GM12878 (cell line): ENCODE measurements at regions not wholly inside any gene's neighbourhood (a gene's known extent, or its start where the extent isn't known, plus 50 kb on each side); places are given as distances from the start of the nearest gene placed in this dataset.

ENCODE experiments used
- ATAC-seq: fragments of 200-7000 bp; cut with Tn5 transposase; 3 replicates; pipeline ENCODE4 v1.9.1; 2020; ENCODE audit warnings: mild to moderate bottlenecking, moderate library complexity
- BruUV-seq: library from RNA; stranded (reverse); fragments of 400-500 nt; replicated peaks from 2 replicates; lab custom pipeline; 2021; lab: Mats Ljungman, UMichigan
- CTCF ChIA-PET: fragments of 300-600 bp; sonication (Branson Sonifier 250); formaldehyde crosslinking; extraction: SDS; loops from one replicate; lab custom pipeline; 2021; ENCODE audit warnings: inconsistent platforms; lab: Yijun Ruan, JAX
- POLR2A ChIA-PET: fragments of 350-600 bp; formaldehyde crosslinking; extraction: SDS; loops from one replicate; lab custom pipeline; 2021; ENCODE audit warnings: inconsistent platforms; lab: Charles Lee
- RAD21 ChIA-PET: fragments of 300-600 bp; sonication (Branson Sonifier 250); formaldehyde crosslinking; loops from one replicate; lab custom pipeline; 2023; ENCODE audit warnings: antibody characterized with exemption; ENCODE audit not compliant: unreplicated experiment; lab: Charles Lee
- SMC1A ChIA-PET: fragments of 300-600 bp; sonication (Branson Sonifier 250); formaldehyde crosslinking; loops from one replicate; lab custom pipeline; 2023; ENCODE audit not compliant: unreplicated experiment, uncharacterized antibody; lab: Charles Lee
- DNase-seq: peaks from one replicate; pipeline ENCODE4 v3.0.0-alpha.2; 2011; ENCODE audit warnings: low read depth, low spot score
- FAIRE-seq: peaks from 3 replicates; lab custom pipeline; 2011; peaks lifted over from hg19 to GRCh38; lab: Jason Lieb, UNC
- H2AFZ ChIP-seq: 2 replicates; pipeline ENCODE4 v1.6.0; 2011; ENCODE audit warnings: low read depth, low read length, control low read depth; ENCODE audit not compliant: control insufficient read depth
- H3K27ac ChIP-seq: 2 replicates; pipeline ENCODE4 v1.5.1; 2011; ENCODE audit warnings: control low read depth; ENCODE audit not compliant: control insufficient read depth, insufficient read depth
- H3K27me3 ChIP-seq, 2 experiments: replicated peaks in 1 of 2; 2 replicates each; pipeline versions ENCODE4 v1.6.0 to v1.6.1; 2011; ENCODE audit warnings: low read length in 1 of 2; ENCODE audit not compliant: control insufficient read depth in 2 of 2, insufficient read depth in 2 of 2
- H3K36me3 ChIP-seq, 2 experiments: 2 replicates each; pipeline ENCODE4 v1.5.1; 2011; ENCODE audit warnings: low read length in 1 of 2; ENCODE audit not compliant: control insufficient read depth in 2 of 2, insufficient read depth in 2 of 2
- H3K4me1 ChIP-seq: 2 replicates; pipeline ENCODE4 v1.6.1; 2011; ENCODE audit warnings: mild to moderate bottlenecking, low read length, moderate library complexity, mixed read lengths; ENCODE audit not compliant: control insufficient read depth, insufficient read depth
- H3K4me2 ChIP-seq: 2 replicates; pipeline ENCODE4 v1.6.0; 2011; ENCODE audit warnings: control low read depth; ENCODE audit not compliant: control insufficient read depth, insufficient read depth
- H3K4me3 ChIP-seq: fragments of 200-600 bp; sonication (generic); 2 replicates; pipeline ENCODE4 v1.5.1; 2016
- H3K79me2 ChIP-seq: 2 replicates; pipeline ENCODE4 v1.6.0; 2011; ENCODE audit warnings: low read length; ENCODE audit not compliant: control insufficient read depth, insufficient read depth
- H3K9ac ChIP-seq: 2 replicates; pipeline ENCODE4 v1.8.0; 2011; ENCODE audit warnings: low read length, control low read depth, mixed read lengths; ENCODE audit not compliant: control insufficient read depth, insufficient read depth
- H3K9me3 ChIP-seq: replicated peaks from 3 replicates; pipeline ENCODE4 v1.5.1; 2011; ENCODE audit warnings: mild to moderate bottlenecking, low read length; ENCODE audit not compliant: control insufficient read depth, insufficient read depth
- H4K20me1 ChIP-seq: 2 replicates; pipeline ENCODE4 v1.6.0; 2011; ENCODE audit not compliant: control insufficient read depth, insufficient read depth
- ATF7 ChIP-seq: fragments of 450-650 bp; IDR thresholded peaks from 2 replicates; pipeline ENCODE4 v1.6.1; 2016; ENCODE audit warnings: low read depth, mild to moderate bottlenecking
- EP300 ChIP-seq, 2 experiments: fragments of 150-350 bp in 1 of 2; IDR thresholded peaks; 2 replicates each; pipeline ENCODE4 v1.6.1; 2011 to 2012; ENCODE audit warnings: low read depth in 2 of 2, low read length in 2 of 2, borderline replicate concordance in 1 of 2, improper control_type of control experiment in 1 of 2, inconsistent platforms in 1 of 2; ENCODE audit not compliant: control insufficient read depth in 1 of 2
- ETV6 ChIP-seq, 2 experiments: fragments of 450-650 bp in 1 of 2; IDR thresholded peaks in 1 of 2; conservative IDR thresholded peaks in 1 of 2; 2 replicates each; pipeline ENCODE4 v1.6.1; 2014; ENCODE audit warnings: antibody characterized with exemption in 1 of 2, borderline replicate concordance in 1 of 2, low read depth in 1 of 2, mild to moderate bottlenecking in 1 of 2, moderate library complexity in 1 of 2
- GABPA ChIP-seq: IDR thresholded peaks from 2 replicates; pipeline ENCODE4 v1.6.1; 2014; ENCODE audit warnings: antibody characterized with exemption, low read depth, mild to moderate bottlenecking, inconsistent platforms
- HDGF ChIP-seq: fragments of 450-650 bp; IDR thresholded peaks from 2 replicates; pipeline ENCODE4 v1.6.1; 2016; ENCODE audit warnings: antibody characterized with exemption
- KDM1A ChIP-seq: fragments of 200-600 bp; sonication (generic); IDR thresholded peaks from 2 replicates; pipeline ENCODE4 v1.6.1; 2016; ENCODE audit warnings: borderline replicate concordance
- NRF1 ChIP-seq: conservative IDR thresholded peaks from 2 replicates; pipeline ENCODE4 v1.6.1; 2011; ENCODE audit warnings: mild to moderate bottlenecking, low read depth, low read length, improper control_type of control experiment
- WGBS: methylation state at CpG from one replicate; pipeline ENCODE4 v1.1.6; 2016; ENCODE audit warnings: low lambda C conversion rate; ENCODE audit not compliant: insufficient replicate concordance, insufficient coverage; ENCODE audit errors: missing lambda C conversion rate; 5-methylcytosine and 5-hydroxymethylcytosine counted together
- in situ Hi-C: fragments of 300-500 bp; cut with MboI; formaldehyde crosslinking; loops from 9 replicates; pipeline ENCODE4 v1.14.3; 2018; ENCODE audit warnings: mixed read lengths
- intact Hi-C: fragments of 100-400 bp; cut with micrococcal nuclease; formaldehyde crosslinking; loops from one replicate; pipeline ENCODE4 v1.14.2; 2022; ENCODE audit not compliant: unreplicated experiment
- TF ChIP-seq, protein P1 (sequence below): IDR thresholded peaks from 2 replicates; pipeline ENCODE4 v1.6.1; 2011; ENCODE audit warnings: mild to moderate bottlenecking, low read depth, low read length, moderate library complexity; ENCODE audit not compliant: insufficient replicate concordance
- TF ChIP-seq, protein P2 (sequence below): fragments of 150-350 bp; IDR thresholded peaks from 2 replicates; pipeline ENCODE4 v1.6.1; 2014; ENCODE audit warnings: mild to moderate bottlenecking, low read depth, low read length
- TF ChIP-seq, protein P3 (sequence below): fragments of 450-650 bp; IDR thresholded peaks from 2 replicates; pipeline ENCODE4 v1.6.1; 2016; ENCODE audit warnings: mild to moderate bottlenecking

DNA sequence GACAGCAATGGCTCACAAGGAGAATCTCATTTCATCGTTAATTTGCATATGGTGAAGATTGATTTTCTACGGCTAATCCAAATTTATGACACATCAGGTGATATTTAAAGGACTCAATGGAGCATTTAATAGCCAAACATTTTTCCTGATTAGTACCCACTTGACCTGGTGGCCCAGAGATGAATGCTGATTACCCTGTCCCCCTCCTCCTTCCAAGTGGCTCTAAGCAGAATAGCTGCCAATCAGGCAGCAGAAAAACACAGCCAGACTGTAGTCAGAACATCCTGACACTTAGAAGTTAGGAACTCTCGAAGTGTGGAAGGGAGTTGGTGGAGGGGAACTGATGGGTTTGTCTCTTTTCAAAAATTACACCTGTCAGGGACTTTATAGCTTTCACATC lies 302.5 kb downstream of the ZNF621 start:
- H3K4me2 ChIP-seq = no peak overlapping the region
- no peaks in the 10 kb centered on the region for H3K27me3 ChIP-seq
- no peaks in the 10 kb centered on the region for H3K79me2 ChIP-seq
- H3K4me1 ChIP-seq = no peaks in the 10 kb centered on the region
- in situ Hi-C loops = no loop called here
- SMC1A ChIA-PET = interaction anchor here (1.6 kb wide), 1 partner anchor 10 kb away, joined by 5 read pairs; no protein-coding TSS in a partner anchor
- DNase-seq = no peak
- no peak for FAIRE-seq
- H3K27ac ChIP-seq = no peak overlapping the region
- H2AFZ ChIP-seq = no peak overlapping the region
- no peaks in the 10 kb centered on the region for H3K9me3 ChIP-seq
- H3K36me3 ChIP-seq = no peaks in the 10 kb centered on the region
- WGBS = 26% methylated on average over 3 of the region's 3 CpGs
- POLR2A ChIA-PET = no interaction called here
- H3K9ac ChIP-seq = no peak overlapping the region
- intact Hi-C loops = no loop called here
- RAD21 ChIA-PET = no interaction called here
- H3K4me3 ChIP-seq = no peak overlapping the region
- no TSS peak for BruUV-seq
- H4K20me1 ChIP-seq = no peaks in the 10 kb centered on the region
- TF ChIP-seq, protein P1, sequence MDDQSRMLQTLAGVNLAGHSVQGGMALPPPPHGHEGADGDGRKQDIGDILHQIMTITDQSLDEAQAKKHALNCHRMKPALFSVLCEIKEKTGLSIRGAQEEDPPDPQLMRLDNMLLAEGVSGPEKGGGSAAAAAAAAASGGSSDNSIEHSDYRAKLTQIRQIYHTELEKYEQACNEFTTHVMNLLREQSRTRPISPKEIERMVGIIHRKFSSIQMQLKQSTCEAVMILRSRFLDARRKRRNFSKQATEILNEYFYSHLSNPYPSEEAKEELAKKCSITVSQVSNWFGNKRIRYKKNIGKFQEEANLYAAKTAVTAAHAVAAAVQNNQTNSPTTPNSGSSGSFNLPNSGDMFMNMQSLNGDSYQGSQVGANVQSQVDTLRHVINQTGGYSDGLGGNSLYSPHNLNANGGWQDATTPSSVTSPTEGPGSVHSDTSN = no peak
- ATAC-seq = no peak
- CTCF ChIA-PET = no interaction called here

DNA sequence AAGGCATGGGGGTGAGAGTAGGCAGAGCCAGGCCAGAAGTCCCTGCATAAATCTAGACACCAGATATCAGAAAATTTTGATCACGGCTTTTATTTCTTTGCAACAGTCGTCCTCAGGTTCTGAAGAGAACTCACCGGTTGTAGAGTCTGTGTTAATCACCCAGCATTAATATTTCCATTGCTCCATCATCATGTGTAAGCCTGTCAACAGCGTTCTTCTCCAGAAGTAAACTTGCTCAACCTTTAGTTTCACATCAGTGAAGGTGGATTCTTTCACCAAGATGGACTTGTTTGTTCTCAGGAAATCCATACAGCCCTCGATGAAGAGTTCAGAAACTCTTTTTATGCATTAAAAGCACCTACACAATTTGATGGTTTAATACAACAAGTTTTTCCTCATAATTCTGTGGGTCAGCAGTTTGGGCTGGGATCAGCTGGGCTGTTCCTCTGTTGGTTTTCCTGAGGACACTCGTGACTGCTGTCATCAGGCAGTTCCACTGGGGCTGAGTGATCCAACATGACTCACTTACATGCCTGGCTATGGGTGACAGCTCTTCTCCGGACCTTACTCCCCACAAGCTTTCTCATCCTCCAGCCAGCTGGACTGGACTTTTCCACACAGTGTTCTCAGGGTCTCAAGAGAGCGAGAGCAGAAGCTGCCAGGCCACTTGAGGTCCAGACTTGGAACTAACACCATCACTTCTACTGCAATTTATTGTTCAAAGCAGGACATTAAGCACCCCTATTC lies 303.4 kb downstream of the ZNF621 start:
- intact Hi-C loops = no loop called here
- no peak for DNase-seq
- no TSS peak for BruUV-seq

More for the DNA sequence above, 303.4 kb downstream of the ZNF621 start:
- Histone ChIP-seq H3K79me2 (no peaks in the 10 kb centered on the region), H3K27ac (no peak overlapping the region), H3K4me3 (no peak overlapping the region)
- TF ChIP-seq HDGF = no peak
- TF ChIP-seq NRF1 = no peak
- TF ChIP-seq, protein P2, sequence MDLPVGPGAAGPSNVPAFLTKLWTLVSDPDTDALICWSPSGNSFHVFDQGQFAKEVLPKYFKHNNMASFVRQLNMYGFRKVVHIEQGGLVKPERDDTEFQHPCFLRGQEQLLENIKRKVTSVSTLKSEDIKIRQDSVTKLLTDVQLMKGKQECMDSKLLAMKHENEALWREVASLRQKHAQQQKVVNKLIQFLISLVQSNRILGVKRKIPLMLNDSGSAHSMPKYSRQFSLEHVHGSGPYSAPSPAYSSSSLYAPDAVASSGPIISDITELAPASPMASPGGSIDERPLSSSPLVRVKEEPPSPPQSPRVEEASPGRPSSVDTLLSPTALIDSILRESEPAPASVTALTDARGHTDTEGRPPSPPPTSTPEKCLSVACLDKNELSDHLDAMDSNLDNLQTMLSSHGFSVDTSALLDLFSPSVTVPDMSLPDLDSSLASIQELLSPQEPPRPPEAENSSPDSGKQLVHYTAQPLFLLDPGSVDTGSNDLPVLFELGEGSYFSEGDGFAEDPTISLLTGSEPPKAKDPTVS = no peak
- no peak for TF ChIP-seq EP300 (IDR thresholded peaks at IDR 0.05; ENCODE audit: borderline replicate concordance in 1 of 2, control insufficient read depth in 1 of 2, low read depth in 2 of 2, low read length in 2 of 2)
- TF ChIP-seq, protein P3, sequence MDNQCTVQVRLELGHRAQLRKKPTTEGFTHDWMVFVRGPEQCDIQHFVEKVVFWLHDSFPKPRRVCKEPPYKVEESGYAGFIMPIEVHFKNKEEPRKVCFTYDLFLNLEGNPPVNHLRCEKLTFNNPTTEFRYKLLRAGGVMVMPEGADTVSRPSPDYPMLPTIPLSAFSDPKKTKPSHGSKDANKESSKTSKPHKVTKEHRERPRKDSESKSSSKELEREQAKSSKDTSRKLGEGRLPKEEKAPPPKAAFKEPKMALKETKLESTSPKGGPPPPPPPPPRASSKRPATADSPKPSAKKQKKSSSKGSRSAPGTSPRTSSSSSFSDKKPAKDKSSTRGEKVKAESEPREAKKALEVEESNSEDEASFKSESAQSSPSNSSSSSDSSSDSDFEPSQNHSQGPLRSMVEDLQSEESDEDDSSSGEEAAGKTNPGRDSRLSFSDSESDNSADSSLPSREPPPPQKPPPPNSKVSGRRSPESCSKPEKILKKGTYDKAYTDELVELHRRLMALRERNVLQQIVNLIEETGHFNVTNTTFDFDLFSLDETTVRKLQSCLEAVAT = no peak
- TF ChIP-seq ATF7 = no peak
- no peak for TF ChIP-seq ETV6 (conservative IDR thresholded peaks at IDR 0.05 in 1 of 2, IDR thresholded peaks at IDR 0.05 in 1 of 2; ENCODE audit: borderline replicate concordance in 1 of 2, low read depth in 1 of 2)
- no peak for TF ChIP-seq KDM1A
- TF ChIP-seq GABPA = no peak
- TF ChIP-seq, all 136 proteins: peak for 0
- in situ Hi-C loops = no loop called here
- H3K4me1 ChIP-seq = no peaks in the 10 kb centered on the region
- no peaks in the 10 kb centered on the region for H4K20me1 ChIP-seq
- H3K9me3 ChIP-seq = no peaks in the 10 kb centered on the region
- SMC1A ChIA-PET = interaction anchor here (1.6 kb wide), 1 partner anchor 9 kb away, joined by 5 read pairs; no protein-coding TSS in a partner anchor
- WGBS = 10% methylated on average over 8 of the region's 8 CpGs
- ATAC-seq (no peak), FAIRE-seq (no peak)
- POLR2A ChIA-PET = no interaction called here
- no peaks in the 10 kb centered on the region for H3K36me3 ChIP-seq
- RAD21 ChIA-PET = no interaction called here
- H2AFZ ChIP-seq = no peak overlapping the region
- no peak overlapping the region for H3K4me2 ChIP-seq
- CTCF ChIA-PET = no interaction called here
- no peak overlapping the region for H3K9ac ChIP-seq
- no peaks in the 10 kb centered on the region for H3K27me3 ChIP-seq
